Peyer's patch (tissue), 4 donors: ENCODE measurements at regions not wholly inside any gene's neighbourhood (a gene's known extent, or its start where the extent isn't known, plus 50 kb on each side); places are given as distances from the start of the nearest gene placed in this dataset.

Source experiments
- POLR2A ChIP-seq, 2 donors: fragments of 450-650 bp; IDR thresholded peaks; one replicate each; pipeline ENCODE4 v1.5.1; 2017; ENCODE audit warnings: antibody characterized with exemption in 2 of 2, mild to moderate bottlenecking in 2 of 2, moderate library complexity in 2 of 2
- TF ChIP-seq, protein P1 (sequence below), 6 experiments: fragments of 450-650 bp in 4 of 6; fragments of 200-600 bp in 2 of 6; sonication (generic) in 1 of 6; IDR thresholded peaks; one replicate each; pipeline ENCODE4 v1.5.1; 2017 to 2019; ENCODE audit warnings: antibody characterized with exemption in 6 of 6, mild to moderate bottlenecking in 3 of 6, moderate library complexity in 1 of 6

DNA sequence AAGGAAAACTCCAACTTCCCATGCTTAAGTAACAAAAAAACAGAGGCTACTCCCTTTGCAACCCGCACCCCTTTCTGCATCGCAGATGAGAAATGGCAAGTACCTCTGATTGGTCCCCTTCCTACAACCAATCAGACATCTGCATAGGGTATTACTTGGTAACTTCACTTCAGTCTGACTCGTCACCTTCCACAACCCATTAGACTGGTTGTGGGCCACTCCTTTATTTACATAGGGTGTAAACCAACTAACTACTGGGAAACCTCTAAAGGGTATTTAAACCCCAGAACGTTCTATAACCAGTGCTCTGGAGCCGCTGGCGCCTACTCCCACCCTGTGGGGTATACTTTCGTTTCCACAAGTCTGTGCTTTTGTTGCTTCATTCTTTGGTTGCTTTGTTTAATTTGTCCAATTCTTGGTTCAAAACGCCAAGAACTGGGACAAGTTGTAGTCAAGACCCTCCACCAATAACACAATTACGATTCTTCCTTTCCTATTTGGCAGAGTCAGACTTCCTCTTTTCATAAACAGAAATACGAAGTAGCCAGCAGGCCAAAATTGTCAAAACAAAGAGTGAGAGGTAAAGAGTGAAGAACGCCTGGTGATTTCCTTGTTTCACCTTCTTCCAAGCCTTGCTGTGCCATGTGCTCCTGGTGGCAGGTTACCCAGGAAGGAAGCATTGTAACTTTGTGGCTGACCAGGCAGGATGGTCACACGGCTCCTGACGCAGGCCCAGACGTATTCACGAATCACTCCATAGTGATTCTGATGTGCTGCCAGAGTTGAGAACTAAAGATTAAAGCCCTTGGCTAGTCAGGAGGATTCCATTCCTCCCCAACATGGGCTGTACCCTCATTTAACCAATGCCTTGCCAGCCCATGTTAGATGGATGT lies 477.4 kb downstream of the ARHGEF28 start:
- no peak for TF ChIP-seq POLR2A (IDR thresholded peaks at IDR 0.05)
- TF ChIP-seq, protein P1, sequence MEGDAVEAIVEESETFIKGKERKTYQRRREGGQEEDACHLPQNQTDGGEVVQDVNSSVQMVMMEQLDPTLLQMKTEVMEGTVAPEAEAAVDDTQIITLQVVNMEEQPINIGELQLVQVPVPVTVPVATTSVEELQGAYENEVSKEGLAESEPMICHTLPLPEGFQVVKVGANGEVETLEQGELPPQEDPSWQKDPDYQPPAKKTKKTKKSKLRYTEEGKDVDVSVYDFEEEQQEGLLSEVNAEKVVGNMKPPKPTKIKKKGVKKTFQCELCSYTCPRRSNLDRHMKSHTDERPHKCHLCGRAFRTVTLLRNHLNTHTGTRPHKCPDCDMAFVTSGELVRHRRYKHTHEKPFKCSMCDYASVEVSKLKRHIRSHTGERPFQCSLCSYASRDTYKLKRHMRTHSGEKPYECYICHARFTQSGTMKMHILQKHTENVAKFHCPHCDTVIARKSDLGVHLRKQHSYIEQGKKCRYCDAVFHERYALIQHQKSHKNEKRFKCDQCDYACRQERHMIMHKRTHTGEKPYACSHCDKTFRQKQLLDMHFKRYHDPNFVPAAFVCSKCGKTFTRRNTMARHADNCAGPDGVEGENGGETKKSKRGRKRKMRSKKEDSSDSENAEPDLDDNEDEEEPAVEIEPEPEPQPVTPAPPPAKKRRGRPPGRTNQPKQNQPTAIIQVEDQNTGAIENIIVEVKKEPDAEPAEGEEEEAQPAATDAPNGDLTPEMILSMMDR (IDR thresholded peaks at IDR 0.05), result no peak
